ENCODE measurements at regions not wholly inside any gene's neighbourhood (a gene's known extent, or its start where the extent isn't known, plus 50 kb on each side); places are given as distances from the start of the nearest gene placed in this dataset.
"Not testable (repeated sequence)": the region's sequence is repeated elsewhere in the genome, so short reads cannot be mapped to it uniquely, and the experiment has no call there.

- Histone ChIP-seq H3K27me3 (ENCODE audit: insufficient read depth, low read depth) (no peaks in the 10 kb centered on the region), H3K36me3 (ENCODE audit: insufficient read depth) (no peaks in the 10 kb centered on the region), H4K20me1 (ENCODE audit: insufficient read depth) (no peaks in the 10 kb centered on the region), H3K9ac (no peak overlapping the region), H3K4me2 (no peak overlapping the region), H3K4me3 (IDR thresholded peaks at IDR 0.05; ENCODE audit: insufficient read depth, low read depth, low read length) (no peak overlapping the region), H3K79me2 (ENCODE audit: insufficient read depth, low read depth) (no peaks in the 10 kb centered on the region), H3K27ac (no peak overlapping the region), H3K4me1 (ENCODE audit: low read depth, poor library complexity, severe bottlenecking) (no peaks in the 10 kb centered on the region), H2AFZ (ENCODE audit: low read depth) (no peak overlapping the region)
- no peak for TF ChIP-seq CTCF (conservative IDR thresholded peaks at IDR 0.05; ENCODE audit: low read depth, low read length)
Measured at GRCh38 chr6:134764741-134765140, 185.2 kb downstream of the ALDH8A1 start.

- H2AFZ ChIP-seq (ENCODE audit: low read depth); H3K36me3 ChIP-seq (ENCODE audit: insufficient read depth); H3K27me3 ChIP-seq (ENCODE audit: insufficient read depth, low read depth); H3K4me3 ChIP-seq (IDR thresholded peaks at IDR 0.05; ENCODE audit: insufficient read depth, low read depth, low read length); H3K9ac ChIP-seq; H3K4me2 ChIP-seq; H3K79me2 ChIP-seq (ENCODE audit: insufficient read depth, low read depth); H3K4me1 ChIP-seq (ENCODE audit: low read depth, poor library complexity, severe bottlenecking); H3K27ac ChIP-seq; H4K20me1 ChIP-seq (ENCODE audit: insufficient read depth): not testable (repeated sequence)
Measured at GRCh38 chr6:134763575-134763974, 186.3 kb downstream of the ALDH8A1 start.

GRCh38 chr6:134758621-134759020 is 191.3 kb downstream of the ALDH8A1 start:
- Histone ChIP-seq H3K9ac (no peak overlapping the region), H2AFZ (ENCODE audit: low read depth) (no peak overlapping the region), H3K27me3 (ENCODE audit: insufficient read depth, low read depth) (no peaks in the 10 kb centered on the region), H3K79me2 (ENCODE audit: insufficient read depth, low read depth) (no peaks in the 10 kb centered on the region), H3K27ac (no peak overlapping the region), H3K4me1 (ENCODE audit: low read depth, poor library complexity, severe bottlenecking) (no peaks in the 10 kb centered on the region), H4K20me1 (ENCODE audit: insufficient read depth) (no peaks in the 10 kb centered on the region), H3K4me2 (no peak overlapping the region), H3K4me3 (IDR thresholded peaks at IDR 0.05; ENCODE audit: insufficient read depth, low read depth, low read length) (no peak overlapping the region), H3K36me3 (ENCODE audit: insufficient read depth) (no peaks in the 10 kb centered on the region)
- TF ChIP-seq CTCF (conservative IDR thresholded peaks at IDR 0.05; ENCODE audit: low read depth, low read length), result no peak

GRCh38 chr6:134757911-134758361 is 192.0 kb downstream of the ALDH8A1 start:
- Histone ChIP-seq H3K36me3 (ENCODE audit: insufficient read depth) (no peaks in the 10 kb centered on the region), H3K4me1 (ENCODE audit: low read depth, poor library complexity, severe bottlenecking) (no peaks in the 10 kb centered on the region), H3K4me3 (IDR thresholded peaks at IDR 0.05; ENCODE audit: insufficient read depth, low read depth, low read length) (no peak overlapping the region), H3K79me2 (ENCODE audit: insufficient read depth, low read depth) (no peaks in the 10 kb centered on the region), H3K27ac (no peak overlapping the region), H3K9ac (no peak overlapping the region), H4K20me1 (ENCODE audit: insufficient read depth) (no peaks in the 10 kb centered on the region), H2AFZ (ENCODE audit: low read depth) (no peak overlapping the region), H3K27me3 (ENCODE audit: insufficient read depth, low read depth) (no peaks in the 10 kb centered on the region), H3K4me2 (no peak overlapping the region)
- no peak for TF ChIP-seq CTCF (conservative IDR thresholded peaks at IDR 0.05; ENCODE audit: low read depth, low read length)

GRCh38 chr6:134756374-134757025 is 193.4 kb downstream of the ALDH8A1 start:
- H3K4me2 ChIP-seq, result no peak overlapping the region
- no peak for TF ChIP-seq CTCF (conservative IDR thresholded peaks at IDR 0.05; ENCODE audit: low read depth, low read length)
- H3K36me3 ChIP-seq (ENCODE audit: insufficient read depth), result no peaks in the 10 kb centered on the region
- H3K27me3 ChIP-seq (ENCODE audit: insufficient read depth, low read depth), result no peaks in the 10 kb centered on the region
- no peak overlapping the region for H3K9ac ChIP-seq
- H2AFZ ChIP-seq (ENCODE audit: low read depth), result no peak overlapping the region
- H3K4me3 ChIP-seq (IDR thresholded peaks at IDR 0.05; ENCODE audit: insufficient read depth, low read depth, low read length), result no peak overlapping the region
- no peaks in the 10 kb centered on the region for H3K79me2 ChIP-seq (ENCODE audit: insufficient read depth, low read depth)
- H4K20me1 ChIP-seq (ENCODE audit: insufficient read depth), result no peaks in the 10 kb centered on the region
- no peak overlapping the region for H3K27ac ChIP-seq
- H3K4me1 ChIP-seq (ENCODE audit: low read depth, poor library complexity, severe bottlenecking), result no peaks in the 10 kb centered on the region

Measured in KMS-11 (cell line).